IMR-90 (cell line): ENCODE measurements at regions not wholly inside any gene's neighbourhood (a gene's known extent, or its start where the extent isn't known, plus 50 kb on each side); places are given as distances from the start of the nearest gene placed in this dataset.

Source experiments
- ATAC-seq: fragments of 200-7000 bp; cut with Tn5 transposase; 2 replicates; pipeline ENCODE4 v1.9.1; 2020; ENCODE audit warnings: low read depth, mild to moderate bottlenecking, moderate library complexity
- BruUV-seq: library from RNA; stranded (reverse); fragments of 400-500 nt; replicated peaks from 2 replicates; lab custom pipeline; 2021; lab: Mats Ljungman, UMichigan
- CTCF ChIA-PET: fragments of 300-600 bp; formaldehyde crosslinking; extraction: SDS; loops from one replicate; lab custom pipeline; 2021; ENCODE audit warnings: antibody characterized with exemption; lab: Yijun Ruan, JAX
- POLR2A ChIA-PET: fragments of 300-600 bp; sonication (Branson Sonifier 250); formaldehyde crosslinking; loops from one replicate; lab custom pipeline; 2022; ENCODE audit warnings: antibody characterized with exemption; ENCODE audit not compliant: unreplicated experiment; lab: Charles Lee
- DNase-seq: peaks from one replicate; pipeline ENCODE4 v3.0.0; 2013
- H2AFZ ChIP-seq: replicated peaks from 2 replicates; pipeline ENCODE3; 2013; ENCODE audit warnings: low read length, mild to moderate bottlenecking; ENCODE audit not compliant: poor library complexity
- H2AK5ac ChIP-seq: 2 replicates; pipeline ENCODE4 v1.6.1; 2013; ENCODE audit warnings: low read depth, low read length, inconsistent platforms
- H2AK9ac ChIP-seq: replicated peaks from 2 replicates; pipeline ENCODE3; 2013; ENCODE audit warnings: mild to moderate bottlenecking, low read depth, low read length, moderate library complexity; ENCODE audit not compliant: poor library complexity
- H2BK120ac ChIP-seq: 2 replicates; pipeline ENCODE4 v1.6.1; 2013; ENCODE audit warnings: low read depth, low read length, inconsistent platforms
- H2BK15ac ChIP-seq: 3 replicates; pipeline ENCODE4 v1.6.1; 2013; ENCODE audit warnings: low read depth, low read length, inconsistent platforms
- H2BK20ac ChIP-seq: 2 replicates; pipeline ENCODE4 v1.6.1; 2013; ENCODE audit warnings: low read depth, mild to moderate bottlenecking, inconsistent platforms, low read length, moderate library complexity
- H2BK5ac ChIP-seq: 2 replicates; pipeline ENCODE4 v1.6.1; 2013; ENCODE audit warnings: mild to moderate bottlenecking, low read depth, low read length, inconsistent platforms; ENCODE audit not compliant: poor library complexity, severe bottlenecking
- H3K14ac ChIP-seq: replicated peaks from 2 replicates; pipeline ENCODE4 v1.6.1; 2013; ENCODE audit warnings: low read depth, low read length, inconsistent platforms
- H3K18ac ChIP-seq: 2 replicates; pipeline ENCODE4 v1.6.1; 2013; ENCODE audit warnings: low read depth, low read length, control low read depth
- H3K23ac ChIP-seq: 2 replicates; pipeline ENCODE4 v1.6.1; 2013; ENCODE audit warnings: low read depth, low read length, inconsistent platforms
- H3K27ac ChIP-seq: 2 replicates; pipeline ENCODE4 v1.5.1; 2013; ENCODE audit warnings: mild to moderate bottlenecking, control low read depth, low read length; ENCODE audit not compliant: insufficient read depth
- H3K27me3 ChIP-seq: 2 replicates; pipeline ENCODE4 v1.6.1; 2013; ENCODE audit warnings: low read length; ENCODE audit not compliant: control insufficient read depth, insufficient read depth
- H3K36me3 ChIP-seq: 2 replicates; pipeline ENCODE4 v1.6.1; 2013; ENCODE audit warnings: low read length, mixed read lengths; ENCODE audit not compliant: control insufficient read depth, insufficient read depth
- H3K4ac ChIP-seq: 2 replicates; pipeline ENCODE4 v1.6.1; 2013; ENCODE audit warnings: low read depth, low read length, inconsistent platforms
- H3K4me1 ChIP-seq: 2 replicates; pipeline ENCODE4 v1.6.1; 2013; ENCODE audit warnings: low read length, mixed read lengths; ENCODE audit not compliant: control insufficient read depth, insufficient read depth
- H3K4me2 ChIP-seq: 2 replicates; pipeline ENCODE4 v1.6.1; 2013; ENCODE audit warnings: low read depth, mild to moderate bottlenecking, control low read depth, low read length, moderate library complexity
- H3K4me3 ChIP-seq: 2 replicates; pipeline ENCODE4 v1.5.1; 2013; ENCODE audit warnings: low read depth, mild to moderate bottlenecking, control low read depth, low read length, moderate library complexity; ENCODE audit not compliant: insufficient read depth
- H3K56ac ChIP-seq: 2 replicates; pipeline ENCODE4 v1.6.1; 2013; ENCODE audit warnings: low read length, inconsistent platforms; ENCODE audit not compliant: insufficient read depth; ENCODE audit errors: extremely low read depth
- H3K79me1 ChIP-seq, 2 experiments: 2 replicates each; pipeline ENCODE4 v1.6.1; 2013; ENCODE audit warnings: low read length in 2 of 2, inconsistent platforms in 1 of 2, low read depth in 1 of 2
- H3K9ac ChIP-seq: 2 replicates; pipeline ENCODE4 v1.6.1; 2013; ENCODE audit warnings: low read depth, low read length, control low read depth
- H3K9me1 ChIP-seq: 2 replicates; pipeline ENCODE4 v1.6.1; 2013; ENCODE audit warnings: low read length, inconsistent platforms; ENCODE audit not compliant: insufficient read depth
- H3K9me3 ChIP-seq: 2 replicates; pipeline ENCODE4 v1.6.1; 2013; ENCODE audit warnings: low read length; ENCODE audit not compliant: control insufficient read depth, insufficient read depth
- H4K20me1 ChIP-seq: 2 replicates; pipeline ENCODE4 v1.6.1; 2013; ENCODE audit warnings: low read length, inconsistent platforms; ENCODE audit not compliant: insufficient read depth
- H4K5ac ChIP-seq: 2 replicates; pipeline ENCODE4 v1.6.1; 2013; ENCODE audit warnings: mild to moderate bottlenecking, low read depth, low read length, control low read depth
- H4K8ac ChIP-seq, 2 experiments: 2 replicates each; pipeline ENCODE4 v1.6.1; 2013; ENCODE audit warnings: low read depth in 2 of 2, low read length in 2 of 2, control low read depth in 1 of 2, inconsistent platforms in 1 of 2
- H4K91ac ChIP-seq: 2 replicates; pipeline ENCODE4 v1.6.1; 2013; ENCODE audit warnings: low read depth, low read length, inconsistent platforms; ENCODE audit not compliant: insufficient read depth
- BHLHE40 ChIP-seq: fragments of 150-350 bp; IDR thresholded peaks from 2 replicates; pipeline ENCODE4 v1.6.1; 2016; ENCODE audit warnings: mild to moderate bottlenecking, low read depth, low read length
- CEBPB ChIP-seq: IDR thresholded peaks from 2 replicates; pipeline ENCODE4 v1.6.1; 2012; ENCODE audit warnings: low read depth, low read length, improper control_type of control experiment
- CHD1 ChIP-seq: IDR thresholded peaks from 2 replicates; pipeline ENCODE4 v1.6.1; 2012; ENCODE audit warnings: low read depth, low read length, improper control_type of control experiment
- FOS ChIP-seq: fragments of 150-350 bp; IDR thresholded peaks from 2 replicates; pipeline ENCODE4 v1.6.1; 2016; ENCODE audit warnings: low read depth, low read length
- MAFK ChIP-seq: IDR thresholded peaks from 2 replicates; pipeline ENCODE4 v1.6.1; 2012; ENCODE audit warnings: low read depth, low read length, improper control_type of control experiment
- MAZ ChIP-seq: IDR thresholded peaks from 2 replicates; pipeline ENCODE4 v1.6.1; 2012; ENCODE audit warnings: low read depth, mild to moderate bottlenecking, low read length, improper control_type of control experiment, moderate library complexity, borderline replicate concordance
- MXI1 ChIP-seq: IDR thresholded peaks from 2 replicates; pipeline ENCODE4 v1.6.1; 2012; ENCODE audit warnings: low read depth, mild to moderate bottlenecking, low read length, moderate library complexity, borderline replicate concordance
- NFE2L2 ChIP-seq: fragments of 150-350 bp; IDR thresholded peaks from 2 replicates; pipeline ENCODE4 v1.6.1; 2016; ENCODE audit warnings: low read depth, mild to moderate bottlenecking, low read length
- POLR2A ChIP-seq: IDR thresholded peaks from 2 replicates; pipeline ENCODE4 v1.6.1; 2012; ENCODE audit warnings: mild to moderate bottlenecking, low read depth, low read length
- RAD21 ChIP-seq: IDR thresholded peaks from 2 replicates; pipeline ENCODE4 v1.6.1; 2012; ENCODE audit warnings: low read length, improper control_type of control experiment
- RCOR1 ChIP-seq: IDR thresholded peaks from 2 replicates; pipeline ENCODE4 v1.6.1; 2012; ENCODE audit warnings: mild to moderate bottlenecking, low read length, improper control_type of control experiment; ENCODE audit not compliant: insufficient replicate concordance
- RFX5 ChIP-seq: IDR thresholded peaks from 2 replicates; pipeline ENCODE4 v1.8.0; 2012; ENCODE audit warnings: low read depth, mild to moderate bottlenecking, low read length, moderate library complexity
- SMC3 ChIP-seq: fragments of 150-350 bp; IDR thresholded peaks from 2 replicates; pipeline ENCODE4 v1.6.1; 2016; ENCODE audit warnings: low read depth, mild to moderate bottlenecking, antibody characterized with exemption, low read length, moderate library complexity
- WGBS, 2 experiments: methylation state at CpG; one replicate each; pipeline versions ENCODE4 v1.1.5 to v1.1.7; 2013; ENCODE audit warnings: missing lambda C conversion rate in 2 of 2; ENCODE audit not compliant: insufficient read length in 1 of 2; ENCODE audit errors: extremely low coverage in 2 of 2; 5-methylcytosine and 5-hydroxymethylcytosine counted together
- dilution Hi-C: fragments of 300-500 bp; cut with HindIII; formaldehyde crosslinking; loops from one replicate; pipeline ENCODE4 v1.14.3; 2018; ENCODE audit warnings: low sequenced_read_pairs; ENCODE audit not compliant: unreplicated experiment
- in situ Hi-C: fragments of 300-500 bp; cut with MboI; formaldehyde crosslinking; loops from 3 replicates; pipeline ENCODE4 v1.14.3; 2019; ENCODE audit warnings: low sequenced_read_pairs, inconsistent platforms, mixed read lengths
- intact Hi-C: fragments of 100-400 bp; cut with micrococcal nuclease; formaldehyde crosslinking; loops from 2 replicates; pipeline ENCODE4 v1.10.0; 2022
- TF ChIP-seq, protein P1 (sequence below): conservative IDR thresholded peaks from 2 replicates; pipeline ENCODE4 v1.5.1; 2012; ENCODE audit warnings: mild to moderate bottlenecking, low read depth, low read length, improper control_type of control experiment
- TF ChIP-seq, protein P2 (sequence below): fragments of 150-350 bp; IDR thresholded peaks from 2 replicates; pipeline ENCODE4 v1.6.1; 2017; ENCODE audit warnings: mild to moderate bottlenecking, antibody characterized with exemption, low read length, low read depth
- TF ChIP-seq, protein P3 (sequence below): fragments of 150-350 bp; IDR thresholded peaks from 2 replicates; pipeline ENCODE4 v1.6.1; 2016; ENCODE audit warnings: low read depth, mild to moderate bottlenecking, low read length, moderate library complexity, borderline replicate concordance

DNA sequence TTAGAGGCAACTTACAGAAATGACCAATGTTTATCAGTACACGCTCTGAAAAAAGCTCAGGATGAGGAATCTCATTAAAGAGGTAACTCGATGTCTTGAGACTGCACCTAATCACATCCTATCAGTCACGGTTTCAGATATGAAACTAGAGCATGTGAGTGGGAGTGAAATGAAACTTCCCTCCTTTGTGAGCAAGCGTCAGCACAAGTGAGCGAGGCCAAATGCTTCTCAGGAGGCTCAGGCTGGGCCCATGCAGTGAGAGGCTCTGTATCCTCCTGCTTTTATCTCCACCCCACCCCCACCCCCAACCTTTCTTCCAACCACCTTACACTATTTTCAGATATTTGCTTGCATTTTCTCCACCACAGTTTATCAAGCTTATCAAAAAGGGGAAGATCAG, 140.8 kb upstream of the RIMS1 start:
- Histone ChIP-seq H3K9me1 (no peaks in the 10 kb centered on the region), H3K4me2 (no peak overlapping the region; the same call in 1 of the 2 replicates), H4K8ac (no peak overlapping the region), H3K14ac (no peak overlapping the region), H2BK15ac (no peak overlapping the region), H3K79me1 (no peaks in the 10 kb centered on the region), H2AFZ (no peak overlapping the region), H3K9ac (no peak overlapping the region), H3K4ac (no peak overlapping the region), H4K5ac (no peak overlapping the region), H4K91ac (no peak overlapping the region), H3K23ac (no peak overlapping the region), H3K4me1 (no peaks in the 10 kb centered on the region), H3K9me3 (no peaks in the 10 kb centered on the region), H2BK5ac (no peak overlapping the region), H2AK5ac (no peak overlapping the region), H3K56ac (no peak overlapping the region), H3K36me3 (no peaks in the 10 kb centered on the region), H3K18ac (no peak overlapping the region), H4K20me1 (no peaks in the 10 kb centered on the region), H3K27me3 (no peaks in the 10 kb centered on the region), H2BK20ac (no peak overlapping the region), H2AK9ac (no peak overlapping the region), H3K4me3 (no peak overlapping the region), H2BK120ac (no peak overlapping the region), H3K27ac (no peak overlapping the region)
- ATAC-seq (no peak), DNase-seq (no peak)
- CTCF ChIA-PET, result interaction anchor here (0.6 kb wide), 2 partner anchors 12 to 69 kb away, joined by 3 to 4 read pairs; no protein-coding TSS in a partner anchor
- POLR2A ChIA-PET, result no interaction called here
- dilution Hi-C loops, result no loop called here
- no peak for TF ChIP-seq FOS
- TF ChIP-seq BHLHE40, result no peak
- TF ChIP-seq MAFK, result no peak
- TF ChIP-seq, protein P1, sequence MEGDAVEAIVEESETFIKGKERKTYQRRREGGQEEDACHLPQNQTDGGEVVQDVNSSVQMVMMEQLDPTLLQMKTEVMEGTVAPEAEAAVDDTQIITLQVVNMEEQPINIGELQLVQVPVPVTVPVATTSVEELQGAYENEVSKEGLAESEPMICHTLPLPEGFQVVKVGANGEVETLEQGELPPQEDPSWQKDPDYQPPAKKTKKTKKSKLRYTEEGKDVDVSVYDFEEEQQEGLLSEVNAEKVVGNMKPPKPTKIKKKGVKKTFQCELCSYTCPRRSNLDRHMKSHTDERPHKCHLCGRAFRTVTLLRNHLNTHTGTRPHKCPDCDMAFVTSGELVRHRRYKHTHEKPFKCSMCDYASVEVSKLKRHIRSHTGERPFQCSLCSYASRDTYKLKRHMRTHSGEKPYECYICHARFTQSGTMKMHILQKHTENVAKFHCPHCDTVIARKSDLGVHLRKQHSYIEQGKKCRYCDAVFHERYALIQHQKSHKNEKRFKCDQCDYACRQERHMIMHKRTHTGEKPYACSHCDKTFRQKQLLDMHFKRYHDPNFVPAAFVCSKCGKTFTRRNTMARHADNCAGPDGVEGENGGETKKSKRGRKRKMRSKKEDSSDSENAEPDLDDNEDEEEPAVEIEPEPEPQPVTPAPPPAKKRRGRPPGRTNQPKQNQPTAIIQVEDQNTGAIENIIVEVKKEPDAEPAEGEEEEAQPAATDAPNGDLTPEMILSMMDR, result no peak
- TF ChIP-seq, protein P2, sequence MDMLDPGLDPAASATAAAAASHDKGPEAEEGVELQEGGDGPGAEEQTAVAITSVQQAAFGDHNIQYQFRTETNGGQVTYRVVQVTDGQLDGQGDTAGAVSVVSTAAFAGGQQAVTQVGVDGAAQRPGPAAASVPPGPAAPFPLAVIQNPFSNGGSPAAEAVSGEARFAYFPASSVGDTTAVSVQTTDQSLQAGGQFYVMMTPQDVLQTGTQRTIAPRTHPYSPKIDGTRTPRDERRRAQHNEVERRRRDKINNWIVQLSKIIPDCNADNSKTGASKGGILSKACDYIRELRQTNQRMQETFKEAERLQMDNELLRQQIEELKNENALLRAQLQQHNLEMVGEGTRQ, result no peak
- TF ChIP-seq NFE2L2, result no peak
- TF ChIP-seq SMC3, result no peak
- TF ChIP-seq MAZ, result no peak
- TF ChIP-seq, protein P3, sequence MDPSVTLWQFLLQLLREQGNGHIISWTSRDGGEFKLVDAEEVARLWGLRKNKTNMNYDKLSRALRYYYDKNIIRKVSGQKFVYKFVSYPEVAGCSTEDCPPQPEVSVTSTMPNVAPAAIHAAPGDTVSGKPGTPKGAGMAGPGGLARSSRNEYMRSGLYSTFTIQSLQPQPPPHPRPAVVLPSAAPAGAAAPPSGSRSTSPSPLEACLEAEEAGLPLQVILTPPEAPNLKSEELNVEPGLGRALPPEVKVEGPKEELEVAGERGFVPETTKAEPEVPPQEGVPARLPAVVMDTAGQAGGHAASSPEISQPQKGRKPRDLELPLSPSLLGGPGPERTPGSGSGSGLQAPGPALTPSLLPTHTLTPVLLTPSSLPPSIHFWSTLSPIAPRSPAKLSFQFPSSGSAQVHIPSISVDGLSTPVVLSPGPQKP, result no peak
- no peak for TF ChIP-seq RFX5
- TF ChIP-seq RAD21, result no peak
- TF ChIP-seq POLR2A, result no peak
- no peak for TF ChIP-seq RCOR1
- TF ChIP-seq CEBPB, result no peak
- TF ChIP-seq CHD1, result no peak
- no peak for TF ChIP-seq MXI1
- no TSS peak for BruUV-seq
- WGBS, 2 experiments, result no CpG with 5 or more reads among the region's 5 CpGs
- in situ Hi-C loops, result no loop called here
- intact Hi-C loops, result no loop called here
